G401 (cell line): ENCODE measurements at regions not wholly inside any gene's neighbourhood (a gene's known extent, or its start where the extent isn't known, plus 50 kb on each side); places are given as distances from the start of the nearest gene placed in this dataset.

Experiments used
- DNase-seq: peaks from one replicate; pipeline ENCODE4 v3.0.0-alpha.2; 2015; ENCODE audit warnings: low spot score
- in situ Hi-C: cut with HindIII; loops from 2 replicates; pipeline ENCODE4 v1.10.0; 2016; ENCODE audit warnings: low sequenced_read_pairs, mixed read lengths

DNA sequence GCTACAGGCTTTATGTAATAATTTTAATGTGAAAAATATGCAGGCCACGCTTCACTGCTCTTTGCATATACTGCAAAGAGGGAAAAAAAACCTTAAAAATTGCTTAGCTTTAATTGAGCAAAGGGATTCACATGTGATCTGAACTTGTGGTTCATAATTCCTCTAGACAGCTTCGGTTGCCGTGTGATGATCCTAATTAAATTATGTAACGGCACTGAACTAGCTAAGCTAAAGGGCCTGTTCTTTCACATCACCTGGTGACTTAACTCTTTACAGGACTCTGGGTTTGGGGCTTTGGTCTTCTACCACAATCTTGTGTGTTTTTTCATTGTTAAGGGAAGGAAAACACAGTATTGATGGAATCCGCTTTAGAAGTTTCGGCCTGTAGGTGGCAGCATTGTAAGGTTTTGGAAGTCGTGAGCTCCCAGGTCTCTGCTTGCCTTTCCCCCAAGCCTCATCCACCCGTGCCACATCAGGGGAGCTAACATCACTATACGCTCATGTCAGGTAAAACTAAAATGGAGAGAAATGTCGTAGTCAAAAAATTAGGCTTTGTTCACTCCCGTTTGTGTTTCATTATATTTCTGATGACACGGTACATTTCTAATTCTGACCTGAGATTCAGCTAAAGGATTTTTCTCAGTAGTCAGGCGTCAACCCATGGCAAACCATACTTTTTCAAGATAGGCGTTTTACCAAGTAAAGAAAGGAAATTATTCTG is 205.6 kb upstream of the DPH6 start:
- in situ Hi-C loops, result no loop called here
- DNase-seq, result peak; percentile 75

DNA sequence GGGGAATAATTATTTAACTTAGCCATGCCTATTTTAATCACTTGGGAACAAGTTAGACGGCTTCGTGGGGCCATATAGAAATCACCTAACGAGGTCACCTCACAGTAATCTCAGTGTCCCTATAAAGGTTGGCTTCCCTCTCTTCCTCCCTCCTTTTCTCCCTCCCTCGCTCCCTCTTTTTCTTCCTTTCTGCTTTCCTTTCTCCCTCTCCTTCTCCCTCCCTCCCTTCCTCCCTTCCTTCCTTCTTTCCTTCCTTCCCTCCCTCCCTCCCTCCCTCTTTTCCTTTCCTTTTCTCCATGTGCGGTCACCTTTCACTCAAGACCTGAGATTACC is 206.1 kb upstream of the DPH6 start:
- in situ Hi-C loops, result no loop called here
- no peak for DNase-seq

DNA sequence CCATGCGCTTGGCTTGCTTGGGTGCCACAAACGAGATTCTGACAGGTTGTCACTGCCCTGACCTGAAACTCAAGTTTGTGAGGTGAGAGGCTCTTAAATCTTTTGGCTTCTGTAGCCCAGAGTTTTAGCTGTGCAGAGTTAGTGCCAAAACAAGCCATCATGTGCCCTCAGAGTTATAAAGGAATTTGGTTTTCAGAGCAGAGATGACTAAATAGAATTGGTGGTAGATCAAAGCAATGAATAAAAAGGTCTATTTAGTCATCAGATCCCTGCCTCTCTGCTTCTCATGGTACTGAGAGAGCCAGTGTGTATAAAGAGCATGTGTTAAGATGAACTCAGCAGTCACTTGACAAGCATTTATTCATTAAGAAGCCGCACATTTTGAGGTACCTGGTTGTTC is 207.5 kb upstream of the DPH6 start:
- in situ Hi-C loops, result no loop called here
- no peak for DNase-seq

- DNase-seq, result no peak
- in situ Hi-C loops, result no loop called here
Observed at GRCh38 chr15:35755237-35755802, 209.4 kb upstream of the DPH6 start.

DNA sequence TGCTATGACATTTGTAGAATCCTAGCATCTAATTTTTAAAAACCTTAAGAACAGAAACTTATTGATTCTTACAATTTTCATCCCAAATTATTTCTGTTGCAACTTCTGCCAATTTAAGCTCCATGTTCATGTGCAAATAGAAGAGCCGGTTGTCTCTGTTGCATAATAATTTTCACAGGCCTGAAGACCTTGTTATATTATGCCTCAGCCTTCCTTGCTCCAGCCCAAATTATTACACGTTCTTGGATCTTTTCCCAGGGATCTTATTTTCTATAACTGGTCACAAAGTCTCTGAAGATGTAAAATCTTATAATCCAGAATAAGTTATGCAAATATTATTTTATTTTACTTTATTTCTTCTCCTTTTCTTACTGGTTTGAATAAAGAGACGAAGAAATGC is 210.7 kb upstream of the DPH6 start:
- in situ Hi-C loops, result no loop called here
- DNase-seq, result no peak

DNA sequence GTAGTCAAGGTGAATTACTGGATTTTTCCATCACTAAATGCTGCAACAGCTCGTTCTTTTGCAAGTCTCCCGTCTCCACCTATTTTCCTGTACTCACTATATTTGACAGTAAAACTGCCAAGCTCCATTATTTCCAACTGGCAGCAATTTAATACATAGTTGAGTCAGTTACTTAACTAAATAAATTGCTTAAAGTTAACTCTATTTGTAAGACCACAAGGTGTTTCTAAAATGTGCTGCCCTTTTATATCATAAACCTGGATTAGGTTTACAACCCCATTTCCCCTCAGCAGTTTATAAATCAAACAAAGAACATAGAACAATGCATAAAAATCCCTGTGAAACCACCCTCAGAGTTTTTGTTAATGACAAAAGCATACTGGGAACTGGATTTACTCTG is 211.4 kb upstream of the DPH6 start:
- in situ Hi-C loops, result no loop called here
- no peak for DNase-seq

DNA sequence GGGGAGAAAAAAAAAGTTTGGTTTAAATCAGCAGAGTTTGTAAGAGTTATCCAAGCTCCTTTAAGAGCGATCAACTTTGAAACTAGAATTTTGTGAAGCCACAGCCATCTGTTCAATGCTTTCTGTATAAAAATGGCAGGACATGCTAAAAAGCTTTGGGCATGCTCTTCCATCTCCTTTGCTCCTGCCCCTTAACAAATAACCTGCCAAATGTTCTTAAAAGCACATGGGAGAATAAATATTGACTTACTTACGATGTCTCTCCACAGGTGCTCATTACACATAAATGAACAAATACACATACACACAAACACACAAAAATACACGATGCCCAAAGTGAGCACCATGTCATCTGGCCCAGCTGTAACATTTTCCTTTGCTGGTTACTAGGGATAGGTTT is 211.8 kb upstream of the DPH6 start:
- in situ Hi-C loops, result no loop called here
- DNase-seq, result no peak

- in situ Hi-C loops, result no loop called here
Observed at GRCh38 chr15:35764661-35765519, 218.9 kb upstream of the DPH6 start.

DNA sequence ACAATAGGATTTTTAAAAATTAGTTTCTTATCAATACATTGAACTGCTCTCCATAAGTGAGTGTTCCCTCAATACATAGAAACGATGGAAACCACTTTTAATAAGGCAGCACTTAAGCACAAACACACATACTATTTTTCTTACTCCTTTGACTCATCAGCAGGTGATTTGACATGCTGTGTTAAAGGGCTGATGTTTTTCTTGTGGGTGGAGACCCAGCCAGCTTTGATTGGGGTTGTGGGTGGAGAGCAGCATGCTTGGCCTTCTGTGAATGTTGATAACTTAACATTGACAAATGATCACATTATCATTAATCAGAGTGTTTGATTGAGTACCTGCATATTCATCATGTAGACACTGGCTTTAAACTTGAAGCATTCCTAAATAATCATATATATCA is 223.0 kb upstream of the DPH6 start:
- in situ Hi-C loops, result no loop called here
- no peak for DNase-seq

More at GRCh38 chr15:35764661-35765519, 218.9 kb upstream of the DPH6 start:
- DNase-seq, result no peak

DNA sequence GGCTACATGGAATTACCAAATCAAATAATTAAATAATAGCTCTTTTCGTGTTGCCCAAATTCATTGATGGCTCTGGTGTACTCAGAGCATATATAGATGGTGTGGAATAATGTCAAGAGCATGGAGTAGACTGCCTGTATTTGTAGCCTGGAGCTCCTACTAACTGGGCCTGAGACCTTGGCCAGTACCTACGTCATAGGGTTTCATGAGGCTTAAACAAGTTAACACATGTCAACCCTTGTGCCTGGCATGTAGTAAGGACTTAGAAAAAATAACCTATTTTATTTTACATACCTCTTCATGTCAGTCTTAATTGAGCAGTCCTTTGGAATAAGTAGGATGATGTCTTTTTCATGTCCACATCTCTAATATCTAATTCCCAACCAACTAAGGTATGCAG is 223.7 kb upstream of the DPH6 start:
- no peak for DNase-seq
- in situ Hi-C loops, result no loop called here

DNA sequence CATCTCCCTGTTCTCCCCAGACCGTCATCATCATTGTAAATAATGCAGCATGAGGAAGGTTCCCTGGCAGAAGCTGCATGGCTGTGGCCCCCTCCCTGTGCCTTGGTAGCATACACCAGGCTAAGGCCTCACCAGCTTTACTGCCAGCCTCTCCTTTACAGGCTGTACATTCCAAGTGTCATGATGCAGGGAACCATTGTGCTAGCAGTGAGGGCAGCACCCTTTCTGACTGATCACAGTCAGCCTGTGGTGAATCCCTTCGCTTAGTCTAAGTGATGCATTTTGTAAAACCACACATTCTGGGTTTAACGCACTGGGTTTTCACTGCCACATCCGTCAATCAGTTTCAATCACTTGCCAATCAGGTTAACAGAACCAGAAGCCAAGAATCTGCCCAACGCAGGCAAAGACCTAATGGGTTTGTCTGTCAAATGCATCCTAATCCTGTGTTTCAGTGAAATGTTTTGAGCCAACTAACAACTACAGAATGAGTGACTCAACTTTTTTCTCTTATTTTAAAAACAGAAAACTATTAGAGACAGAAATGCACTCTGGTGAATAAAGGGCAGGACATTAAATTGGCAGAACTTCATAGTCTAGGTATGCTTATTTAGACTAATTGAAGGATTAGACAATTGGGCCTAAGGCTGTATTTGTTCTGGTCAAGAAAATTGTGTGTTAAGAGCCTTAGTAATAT is 225.9 kb upstream of the DPH6 start:
- no peak for DNase-seq
- in situ Hi-C loops, result no loop called here

DNA sequence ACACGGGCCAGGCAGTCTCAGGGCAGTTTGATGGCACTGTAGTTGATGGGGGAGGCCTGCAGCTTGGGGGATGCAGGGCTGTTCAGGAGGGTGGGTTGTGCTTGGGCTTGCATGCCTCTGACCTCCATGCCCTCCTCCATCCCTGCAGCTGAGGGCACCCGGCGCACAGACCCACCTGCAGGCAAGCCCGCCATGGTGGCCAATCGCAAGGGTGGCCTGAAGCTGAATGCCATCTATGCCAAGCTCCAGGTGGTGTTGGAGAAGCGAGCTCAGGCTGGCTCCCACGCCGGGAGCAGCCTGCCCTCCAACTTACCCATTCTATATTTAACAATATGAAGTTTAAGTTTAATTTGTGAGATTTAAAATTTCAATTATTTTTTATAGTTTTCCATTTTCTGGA is 228.7 kb upstream of the DPH6 start:
- in situ Hi-C loops, result no loop called here
- no peak for DNase-seq

DNA sequence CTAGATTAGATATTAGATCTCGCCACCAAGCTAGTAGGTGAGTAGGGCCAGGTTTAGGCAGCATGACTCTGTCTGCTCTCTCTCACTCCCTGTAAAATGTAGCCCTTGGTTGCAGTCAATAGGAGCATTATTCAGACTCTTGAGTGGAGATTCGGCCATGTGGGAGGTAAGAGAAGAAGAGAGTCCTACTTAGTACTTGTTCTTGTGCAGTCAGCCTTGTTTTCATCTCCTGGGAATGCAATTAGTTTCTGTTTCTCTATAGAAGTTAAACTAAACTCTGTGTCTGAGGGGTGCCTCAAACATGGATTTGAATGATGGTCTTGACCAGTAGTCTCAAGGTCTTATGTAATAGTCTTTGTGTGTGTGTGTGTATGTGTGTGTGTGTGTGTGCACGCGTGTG is 229.5 kb upstream of the DPH6 start:
- no peak for DNase-seq
- in situ Hi-C loops, result no loop called here

DNA sequence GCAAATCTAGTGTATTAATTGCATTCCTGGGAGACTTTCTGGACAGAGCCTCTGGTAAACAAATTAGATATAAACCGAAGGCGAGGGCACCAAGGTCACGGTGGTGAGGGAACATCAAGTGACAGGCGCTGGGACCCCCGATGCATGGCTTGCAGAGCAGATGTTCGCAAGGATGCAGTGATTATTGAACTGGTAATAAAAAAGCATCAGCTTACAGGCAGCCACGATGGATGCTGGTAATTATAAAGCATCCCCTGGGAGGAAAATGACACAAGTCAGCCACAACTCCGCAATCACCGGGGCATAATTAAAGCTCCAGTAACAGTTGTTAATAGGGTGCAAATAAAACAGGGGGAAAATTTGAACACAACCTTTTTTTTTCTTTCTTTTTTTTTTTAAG is 231.1 kb upstream of the DPH6 start:
- in situ Hi-C loops, result no loop called here
- DNase-seq, result no peak

DNA sequence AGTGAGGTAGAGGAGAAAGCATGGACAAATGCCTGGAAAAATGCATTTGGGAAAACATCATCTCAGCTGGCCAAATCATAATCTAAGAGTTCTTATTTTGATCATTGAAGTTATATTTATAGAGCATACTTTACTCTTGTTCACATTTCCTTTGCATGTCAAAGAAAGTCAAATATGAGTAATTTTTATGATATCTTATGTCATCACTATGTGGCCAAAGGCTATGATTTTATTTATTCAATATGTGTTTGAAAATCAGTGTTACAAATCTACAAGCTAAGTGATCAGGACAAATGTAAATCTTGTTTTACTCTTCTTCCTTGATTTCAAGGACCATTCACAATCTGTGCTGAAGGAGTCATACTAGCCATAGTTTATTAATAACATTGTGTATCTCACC is 237.2 kb upstream of the DPH6 start:
- in situ Hi-C loops, result no loop called here

GRCh38 chr15:35784745-35785144 is 238.8 kb upstream of the DPH6 start:
- peak; percentile 3 for DNase-seq

More for the DNA sequence above, 237.2 kb upstream of the DPH6 start:
- no peak for DNase-seq

GRCh38 chr15:35810007-35810406 is 264.0 kb upstream of the DPH6 start:
- DNase-seq, result no peak
- in situ Hi-C loops, result no loop called here

More at GRCh38 chr15:35784745-35785144, 238.8 kb upstream of the DPH6 start:
- in situ Hi-C loops, result no loop called here

GRCh38 chr15:35813573-35813972 is 267.6 kb upstream of the DPH6 start:
- in situ Hi-C loops, result no loop called here
- no peak for DNase-seq

GRCh38 chr15:35818846-35819245 is 272.9 kb upstream of the DPH6 start:
- in situ Hi-C loops, result no loop called here
- DNase-seq, result no peak

- no peak for DNase-seq
- in situ Hi-C loops, result no loop called here
Observed at GRCh38 chr15:35822153-35822552, 276.2 kb upstream of the DPH6 start.
